Gastrocnemius medialis (tissue), 4 donors: ENCODE measurements at regions not wholly inside any gene's neighbourhood (a gene's known extent, or its start where the extent isn't known, plus 50 kb on each side); places are given as distances from the start of the nearest gene placed in this dataset.

Source experiments
- ATAC-seq, 2 donors: fragments of 150-250 bp; one replicate each; pipeline ENCODE4 v1.9.1; 2016
- DNase-seq, 2 donors: peaks; one replicate each; pipeline ENCODE4 v3.0.0-alpha.2; 2019
- H3K27ac ChIP-seq, 4 donors: fragments of 200-600 bp; sonication (generic); 1 replicate in 1 of 4; 2 replicates in 3 of 4; pipeline ENCODE4 v1.5.1; 2016 to 2018; ENCODE audit warnings: mild to moderate bottlenecking in 2 of 4, moderate library complexity in 1 of 4
- H3K27me3 ChIP-seq, 3 donors: fragments of 200-600 bp; sonication (generic) in 2 of 3; 1 replicate in 1 of 3; 2 replicates in 2 of 3; pipeline versions ENCODE4 v1.5.1 to v1.6.0; 2016 to 2019; ENCODE audit warnings: mild to moderate bottlenecking in 1 of 3, moderate library complexity in 1 of 3
- H3K36me3 ChIP-seq, 2 donors: fragments of 200-600 bp; sonication (generic) in 1 of 2; one replicate each; pipeline ENCODE4 v1.5.1; 2017 to 2018
- H3K4me1 ChIP-seq, 2 donors: fragments of 200-600 bp; sonication (generic) in 1 of 2; one replicate each; pipeline ENCODE4 v1.5.1; 2016 to 2017; ENCODE audit warnings: mild to moderate bottlenecking in 2 of 2
- H3K4me3 ChIP-seq, 4 donors: fragments of 200-600 bp; sonication (generic) in 3 of 4; 1 replicate in 1 of 4; 2 replicates in 3 of 4; pipeline ENCODE4 v1.5.1; 2016 to 2019; ENCODE audit warnings: mild to moderate bottlenecking in 2 of 4
- H3K9me3 ChIP-seq, 3 donors: fragments of 200-600 bp; sonication (generic) in 2 of 3; 1 replicate in 1 of 3; 2 replicates in 2 of 3; pipeline ENCODE4 v1.5.1; 2016 to 2019
- POLR2A ChIP-seq, 2 donors: fragments of 450-650 bp; IDR thresholded peaks; one replicate each; pipeline ENCODE4 v1.6.1; 2017; ENCODE audit warnings: antibody characterized with exemption in 2 of 2, mild to moderate bottlenecking in 2 of 2, moderate library complexity in 2 of 2
- in situ Hi-C, 4 donors: fragments of 200-750 bp; cut with MboI; loops; one replicate each; pipeline versions ENCODE4 v1.15.0 to v1.8.0; 2017; ENCODE audit warnings: low sequenced_read_pairs in 4 of 4
- intact Hi-C: fragments of 100-400 bp; cut with DNase I; formaldehyde crosslinking; loops from one replicate; pipeline ENCODE4 v1.15.1; 2023; ENCODE audit warnings: low total_unique reads
- TF ChIP-seq, protein P1 (sequence below), 5 experiments: fragments of 450-650 bp in 3 of 5; fragments of 200-600 bp in 2 of 5; sonication (generic) in 2 of 5; IDR thresholded peaks in 4 of 5; conservative IDR thresholded peaks in 1 of 5; 1 replicate in 4 of 5; 2 replicates in 1 of 5; pipeline ENCODE4 v1.5.1; 2016 to 2019; ENCODE audit warnings: antibody characterized with exemption in 5 of 5, mild to moderate bottlenecking in 3 of 5, moderate library complexity in 3 of 5

DNA sequence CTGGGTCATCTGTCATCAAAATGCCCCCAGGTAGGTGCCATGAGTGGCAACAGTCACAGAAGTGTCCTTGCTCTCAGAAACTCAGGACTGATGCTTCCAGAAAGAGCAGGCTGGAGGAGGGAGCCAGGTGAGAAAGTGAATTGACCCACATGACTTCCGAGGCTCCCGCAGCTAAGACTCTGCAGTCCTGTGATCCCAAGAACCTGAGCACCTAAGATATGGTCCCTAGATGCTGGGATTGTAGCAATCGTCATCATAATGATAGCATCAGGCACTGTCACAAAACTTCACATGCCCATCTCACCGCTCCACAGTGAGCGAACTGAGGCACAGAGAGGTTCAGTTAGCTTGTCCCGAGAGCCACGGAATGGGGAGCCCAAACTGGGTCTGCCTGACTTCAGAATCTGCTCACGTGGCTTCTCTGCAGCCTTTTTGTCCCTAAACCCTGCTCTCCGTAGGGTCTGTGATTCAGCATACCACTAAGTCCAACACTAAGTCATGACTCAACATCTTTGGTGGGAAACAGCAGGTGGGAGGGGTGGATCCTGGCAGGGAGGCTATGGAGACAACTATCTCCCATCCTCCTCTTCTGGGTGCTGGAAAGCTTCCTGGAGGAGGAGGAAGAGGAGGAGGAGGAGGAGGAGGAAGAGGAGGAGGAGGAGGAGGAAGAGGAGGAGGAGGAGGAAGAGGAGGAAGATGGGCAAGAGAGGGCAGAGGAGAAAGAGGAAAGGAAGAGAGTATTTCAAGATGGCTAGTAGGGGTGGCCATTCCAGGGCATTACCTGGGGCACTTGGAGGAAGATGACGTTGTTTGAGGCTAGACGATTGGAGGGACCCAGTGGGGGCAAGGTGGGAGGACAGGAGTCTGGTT is 55.5 kb upstream of the DLX4 start:
- TF ChIP-seq POLR2A (IDR thresholded peaks at IDR 0.05), result no peak
- TF ChIP-seq, protein P1, sequence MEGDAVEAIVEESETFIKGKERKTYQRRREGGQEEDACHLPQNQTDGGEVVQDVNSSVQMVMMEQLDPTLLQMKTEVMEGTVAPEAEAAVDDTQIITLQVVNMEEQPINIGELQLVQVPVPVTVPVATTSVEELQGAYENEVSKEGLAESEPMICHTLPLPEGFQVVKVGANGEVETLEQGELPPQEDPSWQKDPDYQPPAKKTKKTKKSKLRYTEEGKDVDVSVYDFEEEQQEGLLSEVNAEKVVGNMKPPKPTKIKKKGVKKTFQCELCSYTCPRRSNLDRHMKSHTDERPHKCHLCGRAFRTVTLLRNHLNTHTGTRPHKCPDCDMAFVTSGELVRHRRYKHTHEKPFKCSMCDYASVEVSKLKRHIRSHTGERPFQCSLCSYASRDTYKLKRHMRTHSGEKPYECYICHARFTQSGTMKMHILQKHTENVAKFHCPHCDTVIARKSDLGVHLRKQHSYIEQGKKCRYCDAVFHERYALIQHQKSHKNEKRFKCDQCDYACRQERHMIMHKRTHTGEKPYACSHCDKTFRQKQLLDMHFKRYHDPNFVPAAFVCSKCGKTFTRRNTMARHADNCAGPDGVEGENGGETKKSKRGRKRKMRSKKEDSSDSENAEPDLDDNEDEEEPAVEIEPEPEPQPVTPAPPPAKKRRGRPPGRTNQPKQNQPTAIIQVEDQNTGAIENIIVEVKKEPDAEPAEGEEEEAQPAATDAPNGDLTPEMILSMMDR (IDR thresholded peaks at IDR 0.05 in 4 of 5, conservative IDR thresholded peaks at IDR 0.05 in 1 of 5), result no peak
- H3K36me3 ChIP-seq, result no peaks in the 10 kb centered on the region
- intact Hi-C loops (no loop called here), in situ Hi-C loops (no loop called here)
- no peak for ATAC-seq
- no peak for DNase-seq
- H3K4me1 ChIP-seq, result peaks cover 0 to 6% of the 10 kb centered on the region in 2 donors
- H3K27me3 ChIP-seq, result peaks cover 20 to 34% (median 24%) of the 10 kb centered on the region in 3 donors
- no peak overlapping the region for H3K27ac ChIP-seq
- H3K9me3 ChIP-seq, result no peaks in the 10 kb centered on the region
- H3K4me3 ChIP-seq, result no peak overlapping the region

DNA sequence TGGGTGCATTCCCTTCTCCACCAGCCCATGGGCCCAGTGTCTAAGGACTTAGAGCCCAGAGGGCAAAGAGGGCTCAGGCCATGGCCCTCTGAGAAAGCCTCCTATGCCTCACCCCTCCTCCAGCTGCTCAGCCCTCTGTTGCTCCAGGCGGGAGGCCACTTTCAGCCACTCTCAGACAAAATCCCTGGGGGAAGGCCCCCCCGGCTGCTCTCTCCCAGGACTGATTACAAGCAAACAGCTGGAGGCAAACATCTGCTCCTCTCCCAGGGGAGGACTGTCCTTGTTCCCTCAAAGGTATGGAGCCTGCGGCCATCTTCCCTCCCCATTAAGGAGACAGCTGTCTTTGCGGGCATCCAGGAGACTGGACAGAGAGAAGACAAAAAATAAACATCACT is 54.9 kb upstream of the DLX4 start:
- DNase-seq (no peak), ATAC-seq (no peak)
- intact Hi-C loops, result no loop called here
- no peaks in the 10 kb centered on the region for H3K9me3 ChIP-seq
- H3K27me3 ChIP-seq, result peaks cover 19 to 28% (median 23%) of the 10 kb centered on the region in 3 donors
- in situ Hi-C loops, result no loop called here
- no peak overlapping the region for H3K27ac ChIP-seq
- TF ChIP-seq, protein P1 (IDR thresholded peaks at IDR 0.05 in 4 of 5, conservative IDR thresholded peaks at IDR 0.05 in 1 of 5), result no peak
- H3K36me3 ChIP-seq, result no peaks in the 10 kb centered on the region
- H3K4me1 ChIP-seq, result peaks cover 0 to 6% of the 10 kb centered on the region in 2 donors
- H3K4me3 ChIP-seq, result no peak overlapping the region

DNA sequence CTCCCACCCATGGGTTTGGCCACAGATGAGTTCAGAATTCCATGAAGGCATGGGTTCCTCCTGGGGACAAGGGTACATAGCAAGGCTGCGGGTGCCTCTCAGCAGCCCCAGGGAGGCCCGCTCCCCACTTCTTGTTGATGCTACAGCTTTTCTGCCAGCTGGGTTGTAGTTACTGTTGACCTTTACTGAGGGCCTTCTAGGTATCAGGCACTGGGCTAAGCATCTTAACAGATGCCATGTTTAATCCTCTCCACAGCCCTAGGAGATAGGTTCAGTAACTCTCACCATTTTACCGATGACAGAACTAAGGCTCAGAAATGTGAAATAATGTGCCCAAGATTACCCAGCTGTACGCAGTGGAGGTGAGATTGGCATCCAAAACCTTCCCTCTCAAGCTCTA is 54.3 kb upstream of the DLX4 start:
- ATAC-seq (no peak), DNase-seq (no peak)
- Histone ChIP-seq H3K9me3 (no peaks in the 10 kb centered on the region), H3K27ac (no peak overlapping the region), H3K4me3 (no peak overlapping the region), H3K4me1 (peaks cover 0 to 6% of the 10 kb centered on the region in 2 donors), H3K27me3 (peaks cover 13 to 22% (median 18%) of the 10 kb centered on the region in 3 donors), H3K36me3 (no peaks in the 10 kb centered on the region)
- intact Hi-C loops, result no loop called here
- no peak for TF ChIP-seq POLR2A (IDR thresholded peaks at IDR 0.05)
- TF ChIP-seq, protein P1 (IDR thresholded peaks at IDR 0.05 in 4 of 5, conservative IDR thresholded peaks at IDR 0.05 in 1 of 5), result no peak
- in situ Hi-C loops, result no loop called here

DNA sequence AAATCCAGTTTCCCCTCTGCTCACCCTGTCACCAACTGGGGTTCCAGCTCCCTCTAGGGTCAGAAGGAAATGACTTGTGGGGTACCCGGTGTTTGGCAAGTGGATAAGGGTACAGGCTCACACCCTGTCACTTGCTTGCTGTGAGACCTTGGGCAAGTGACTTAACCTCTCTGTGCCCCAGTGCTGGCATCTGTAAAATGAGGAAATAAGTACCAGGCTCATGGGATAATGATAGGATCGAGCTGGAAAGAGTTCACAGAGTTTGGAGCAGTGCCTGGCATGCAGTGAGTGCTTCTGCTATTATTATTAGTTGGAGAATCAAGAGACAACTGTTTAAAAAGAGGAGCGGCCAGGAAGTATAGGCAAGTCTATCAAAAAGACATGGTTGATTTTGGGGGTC is 53.7 kb upstream of the DLX4 start:
- no peaks in the 10 kb centered on the region for H3K36me3 ChIP-seq
- H3K9me3 ChIP-seq, result no peaks in the 10 kb centered on the region
- DNase-seq (no peak), ATAC-seq (no peak)
- H3K27ac ChIP-seq, result no peak overlapping the region
- H3K27me3 ChIP-seq, result peaks cover 7 to 16% (median 12%) of the 10 kb centered on the region in 3 donors
- TF ChIP-seq, protein P1 (IDR thresholded peaks at IDR 0.05 in 4 of 5, conservative IDR thresholded peaks at IDR 0.05 in 1 of 5), result no peak
- no peak for TF ChIP-seq POLR2A (IDR thresholded peaks at IDR 0.05)
- H3K4me3 ChIP-seq, result no peak overlapping the region
- peaks cover 0 to 6% of the 10 kb centered on the region in 2 donors for H3K4me1 ChIP-seq
- in situ Hi-C loops (no loop called here), intact Hi-C loops (no loop called here)
